K562 (cell line): ENCODE measurements at regions not wholly inside any gene's neighbourhood (a gene's known extent, or its start where the extent isn't known, plus 50 kb on each side); places are given as distances from the start of the nearest gene placed in this dataset.

ENCODE experiments used
- ATAC-seq: fragments of 200-7000 bp; cut with Tn5 transposase; 3 replicates; pipeline ENCODE4 v1.9.1; 2020; ENCODE audit warnings: moderate library complexity
- BruUV-seq: library from RNA; stranded (reverse); fragments of 400-500 nt; replicated peaks from 2 replicates; lab custom pipeline; 2021; lab: Mats Ljungman, UMichigan
- CTCF ChIA-PET: fragments of 300-600 bp; formaldehyde crosslinking; extraction: SDS; loops from one replicate; lab custom pipeline; 2021; ENCODE audit warnings: low intra/inter-chr PET ratio; lab: Yijun Ruan, JAX
- POLR2A ChIA-PET: fragments of 300-600, 350-650 bp; sonication (Branson Sonifier 250); formaldehyde crosslinking; extraction: SDS; loops from one replicate; lab custom pipeline; 2021; ENCODE audit warnings: antibody characterized with exemption, inconsistent platforms; lab: Yijun Ruan, JAX
- DNase-seq, 4 experiments: peaks; one replicate each; pipeline versions ENCODE4 v3.0.0 to v3.0.0-alpha.2; 2011 to 2018; ENCODE audit warnings: low spot score in 3 of 4, mixed read lengths in 3 of 4; ENCODE audit errors: extremely low read depth in 1 of 4
- FAIRE-seq: peaks from 2 replicates; lab custom pipeline; 2011; peaks lifted over from hg19 to GRCh38; lab: Jason Lieb, UNC
- H2AFZ ChIP-seq: 2 replicates; pipeline ENCODE4 v1.6.0; 2011; ENCODE audit warnings: low read depth, low read length, control low read depth, inconsistent platforms
- H3K27ac ChIP-seq: fragments of 200-600 bp; 3 replicates; pipeline ENCODE4 v1.8.0; 2011; ENCODE audit warnings: low read depth, mild to moderate bottlenecking, control low read depth, inconsistent platforms, low read length, moderate library complexity, mixed read lengths; ENCODE audit errors: extremely low read depth
- H3K27me3 ChIP-seq, 2 experiments: fragments of 300-600 bp in 1 of 2; 2 replicates in 1 of 2; 3 replicates in 1 of 2; pipeline versions ENCODE4 v1.6.0 to v1.8.0; 2011; ENCODE audit warnings: inconsistent platforms in 2 of 2, low read length in 2 of 2, mild to moderate bottlenecking in 1 of 2, mixed read lengths in 1 of 2, moderate library complexity in 1 of 2; ENCODE audit not compliant: control insufficient read depth in 2 of 2, insufficient read depth in 2 of 2
- H3K36me3 ChIP-seq: fragments of 300-600 bp; 3 replicates; pipeline ENCODE4 v1.8.0; 2011; ENCODE audit warnings: mild to moderate bottlenecking, low read length, inconsistent platforms; ENCODE audit not compliant: control insufficient read depth, insufficient read depth
- H3K4me1 ChIP-seq, 2 experiments: fragments of 200-600 bp in 1 of 2; replicated peaks in 1 of 2; 2 replicates in 1 of 2; 3 replicates in 1 of 2; pipeline versions ENCODE4 v1.5.1 to v1.8.0; 2011; ENCODE audit warnings: inconsistent platforms in 2 of 2, low read length in 2 of 2, mild to moderate bottlenecking in 1 of 2, mixed read lengths in 1 of 2, moderate library complexity in 1 of 2; ENCODE audit not compliant: control insufficient read depth in 2 of 2, insufficient read depth in 2 of 2
- H3K4me2 ChIP-seq: 2 replicates; pipeline ENCODE4 v1.6.1; 2011; ENCODE audit warnings: low read length, control low read depth, inconsistent platforms, mixed read lengths; ENCODE audit not compliant: insufficient read depth
- H3K4me3 ChIP-seq: fragments of 200-600 bp; sonication (generic), shearing (Covaris generic); 2 replicates; pipeline ENCODE4 v1.5.1; 2016; ENCODE audit warnings: control low read depth, inconsistent platforms
- H3K79me2 ChIP-seq: fragments of 200-600 bp; 3 replicates; pipeline ENCODE4 v1.8.0; 2011; ENCODE audit warnings: low read length, inconsistent platforms; ENCODE audit not compliant: control insufficient read depth, insufficient read depth
- H3K9ac ChIP-seq, 2 experiments: 2 replicates each; pipeline versions ENCODE4 v1.6.0 to v1.6.1; 2011; ENCODE audit warnings: low read depth in 2 of 2, low read length in 2 of 2, control low read depth in 1 of 2, inconsistent platforms in 1 of 2, mild to moderate bottlenecking in 1 of 2, mixed read lengths in 1 of 2; ENCODE audit not compliant: insufficient read depth in 1 of 2
- H3K9me1 ChIP-seq: one replicate; pipeline ENCODE4 v1.6.0; 2011; ENCODE audit warnings: inconsistent platforms, mild to moderate bottlenecking, low read length, moderate library complexity; ENCODE audit not compliant: control insufficient read depth, insufficient read depth
- H3K9me3 ChIP-seq: replicated peaks from 2 replicates; pipeline ENCODE4 v1.5.1; 2011; ENCODE audit warnings: low read depth, low read length, inconsistent platforms; ENCODE audit not compliant: control insufficient read depth, insufficient read depth
- H4K20me1 ChIP-seq: replicated peaks from 2 replicates; pipeline ENCODE4 v1.6.1; 2011; ENCODE audit warnings: low read length, inconsistent platforms, mixed read lengths; ENCODE audit not compliant: control insufficient read depth, insufficient read depth
- HCFC1 ChIP-seq: IDR thresholded peaks from 2 replicates; pipeline ENCODE4 v1.6.1; 2012; ENCODE audit warnings: low read depth, low read length, improper control_type of control experiment
- HMG20B ChIP-seq: fragments of 250-450 bp; sonication (Bioruptor Pico); IDR thresholded peaks from 2 replicates; pipeline ENCODE4 v1.5.0; 2021; ENCODE audit warnings: mild to moderate bottlenecking
- HOMEZ ChIP-seq: fragments of 250-450 bp; sonication (Bioruptor Pico); IDR thresholded peaks from 2 replicates; pipeline ENCODE4 v1.4.0; 2020; ENCODE audit warnings: mild to moderate bottlenecking, moderate library complexity
- MAFG ChIP-seq: fragments of 450-650 bp; conservative IDR thresholded peaks from 2 replicates; pipeline ENCODE4 v1.6.1; 2016; ENCODE audit warnings: missing genetic modification characterization, missing compliant biosample characterization
- NKRF ChIP-seq: fragments of 450-650 bp; IDR thresholded peaks from 2 replicates; pipeline ENCODE4 v1.6.1; 2016; ENCODE audit warnings: borderline replicate concordance
- RBM25 ChIP-seq: fragments of 200-400 bp; formaldehyde crosslinking; IDR thresholded peaks from 2 replicates; pipeline ENCODE4 v1.6.1; 2018; ENCODE audit warnings: low read length, low read depth, moderate library complexity; ENCODE audit not compliant: severe bottlenecking
- SOX6 ChIP-seq: fragments of 450-650 bp; IDR thresholded peaks from 2 replicates; pipeline ENCODE4 v1.6.1; 2014; ENCODE audit warnings: mild to moderate bottlenecking
- SRSF1 ChIP-seq: fragments of 200-400 bp; formaldehyde crosslinking; IDR thresholded peaks from 2 replicates; pipeline ENCODE4 v1.6.1; 2017; ENCODE audit warnings: mild to moderate bottlenecking, low read depth, low read length, moderate library complexity
- SRSF3 ChIP-seq: fragments of 200-400 bp; formaldehyde crosslinking; IDR thresholded peaks from 2 replicates; pipeline ENCODE4 v1.6.1; 2016; ENCODE audit warnings: mild to moderate bottlenecking, low read length, moderate library complexity; ENCODE audit not compliant: insufficient read depth
- STAT5A ChIP-seq: IDR thresholded peaks from 2 replicates; pipeline ENCODE4 v1.6.1; 2012; ENCODE audit warnings: low read length, inconsistent platforms, borderline replicate concordance
- TRIM24 ChIP-seq, 2 experiments: fragments of 450-650 bp; IDR thresholded peaks; 2 replicates each; pipeline ENCODE4 v1.6.1; 2016
- UBTF ChIP-seq, 2 experiments: IDR thresholded peaks; 2 replicates each; pipeline ENCODE4 v1.6.1; 2012; ENCODE audit warnings: improper control_type of control experiment in 2 of 2, low read depth in 2 of 2, low read length in 2 of 2, borderline replicate concordance in 1 of 2
- ZNF232 ChIP-seq: sonication (generic); formaldehyde crosslinking; IDR thresholded peaks from 2 replicates; pipeline ENCODE4 v1.8.0; 2022; ENCODE audit warnings: mild to moderate bottlenecking, missing genetic modification reagents
- ZNF282 ChIP-seq: sonication (generic); formaldehyde crosslinking; IDR thresholded peaks from 2 replicates; pipeline ENCODE4 v1.8.1; 2023; ENCODE audit warnings: missing genetic modification reagents
- ZNF780A ChIP-seq: fragments of 250-450 bp; sonication (Bioruptor Pico); IDR thresholded peaks from 2 replicates; pipeline ENCODE4 v1.5.0; 2021; ENCODE audit warnings: mild to moderate bottlenecking
- WGBS: fragments of 100-300 bp; shearing (Covaris generic); methylation state at CpG from one replicate; pipeline ENCODE4 v1.1.6; 2016; ENCODE audit warnings: low coverage, mixed read lengths; ENCODE audit not compliant: insufficient coverage; ENCODE audit errors: missing lambda C conversion rate; 5-methylcytosine and 5-hydroxymethylcytosine counted together
- in situ Hi-C: fragments of 300-500 bp; cut with MboI; formaldehyde crosslinking; loops from 4 replicates; pipeline ENCODE4 v1.15.0; 2018; ENCODE audit warnings: inconsistent platforms, mixed read lengths
- intact Hi-C: fragments of 100-400 bp; cut with micrococcal nuclease; formaldehyde crosslinking; loops from 2 replicates; pipeline ENCODE4 v1.14.2; 2022

GRCh38 chr5:21087766-21088165 is 1099.8 kb upstream of the CDH18 start:
- no peak for FAIRE-seq
- WGBS: 0% methylated on average over 1 of the region's 1 CpG
- TF ChIP-seq ZNF780A (CRISPR knock-in tag) (no peak), RBM25 (no peak), STAT5A (no peak), HCFC1 (no peak), ZNF232 (CRISPR knock-in tag) (no peak), NKRF (no peak), SOX6 (no peak), ZNF282 (CRISPR knock-in tag) (no peak), UBTF (IDR thresholded peaks at IDR 0.05; ENCODE audit: borderline replicate concordance in 1 of 2, low read depth in 2 of 2, low read length in 2 of 2) (no peak), HMG20B (CRISPR knock-in tag) (no peak), HOMEZ (CRISPR knock-in tag) (no peak), SRSF1 (no peak), TRIM24 (IDR thresholded peaks at IDR 0.05) (no peak), SRSF3 (no peak), MAFG (no peak)

More at GRCh38 chr5:21087766-21088165, 1099.8 kb upstream of the CDH18 start:
- Histone ChIP-seq H3K9ac (no peak overlapping the region), H3K27ac (no peak overlapping the region), H3K9me3 (no peaks in the 10 kb centered on the region), H3K4me1 (no peaks in the 10 kb centered on the region), H3K4me2 (no peak overlapping the region), H3K9me1 (no peaks in the 10 kb centered on the region), H4K20me1 (no peaks in the 10 kb centered on the region), H3K27me3 (no peaks in the 10 kb centered on the region), H3K4me3 (no peak overlapping the region), H2AFZ (no peak overlapping the region), H3K36me3 (no peaks in the 10 kb centered on the region), H3K79me2 (no peaks in the 10 kb centered on the region)
- ChIA-PET POLR2A (no interaction called here), CTCF (no interaction called here)
- in situ Hi-C loops: no loop called here
- intact Hi-C loops: no loop called here
- DNase-seq (no peak), ATAC-seq (no peak)
- no TSS peak for BruUV-seq
